Esophagus muscularis mucosa (tissue), 4 donors: ENCODE measurements at regions not wholly inside any gene's neighbourhood (a gene's known extent, or its start where the extent isn't known, plus 50 kb on each side); places are given as distances from the start of the nearest gene placed in this dataset.
"Not testable (repeated sequence)": the region's sequence is repeated elsewhere in the genome, so short reads cannot be mapped to it uniquely, and the experiment has no call there.

ENCODE experiments used
- CTCF ChIP-seq, 3 experiments: fragments of 200-600 bp in 2 of 3; fragments of 450-650 bp in 1 of 3; sonication (generic) in 2 of 3; IDR thresholded peaks; one replicate each; pipeline ENCODE4 v1.5.1; 2017 to 2019; ENCODE audit warnings: antibody characterized with exemption in 3 of 3, mild to moderate bottlenecking in 2 of 3, moderate library complexity in 1 of 3
- EP300 ChIP-seq: sonication (generic); formaldehyde crosslinking; IDR thresholded peaks from one replicate; pipeline ENCODE4 v1.6.1; 2017; ENCODE audit warnings: antibody characterized with exemption
- POLR2A ChIP-seq: fragments of 450-650 bp; IDR thresholded peaks from one replicate; pipeline ENCODE4 v1.6.1; 2017; ENCODE audit warnings: antibody characterized with exemption, moderate library complexity, mild to moderate bottlenecking, low read depth
- POLR2AphosphoS5 ChIP-seq, 2 donors: sonication (generic); formaldehyde crosslinking; IDR thresholded peaks; one replicate each; pipeline ENCODE4 v1.6.1; 2017; ENCODE audit warnings: antibody characterized with exemption in 2 of 2

DNA sequence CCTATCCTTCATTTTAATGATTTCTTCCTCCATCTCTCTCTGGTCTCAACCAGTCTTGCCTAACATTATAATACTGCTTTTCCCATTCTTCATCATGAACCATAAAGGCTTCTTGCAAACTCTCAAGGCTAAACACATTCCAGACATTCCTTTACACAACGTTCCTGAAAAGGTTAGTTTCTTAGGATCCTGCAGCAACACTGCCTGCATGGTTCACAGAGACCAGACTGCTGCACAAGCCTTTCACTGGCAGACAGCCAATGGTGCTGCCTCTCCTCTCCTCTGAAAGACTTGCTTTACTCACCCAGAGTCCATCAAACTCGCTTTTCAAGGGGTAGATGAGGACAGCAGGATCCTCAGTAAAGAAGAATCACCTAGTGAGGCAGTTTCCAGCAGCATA, 72.3 kb upstream of the GPR89A start:
- not testable (repeated sequence) for TF ChIP-seq CTCF (IDR thresholded peaks at IDR 0.05); POLR2AphosphoS5 (IDR thresholded peaks at IDR 0.05); POLR2A; EP300
